HepG2 (cell line): ENCODE measurements at regions not wholly inside any gene's neighbourhood (a gene's known extent, or its start where the extent isn't known, plus 50 kb on each side); places are given as distances from the start of the nearest gene placed in this dataset.

ENCODE experiments used
- BRCA1 ChIP-seq: sonication (generic); formaldehyde crosslinking; IDR thresholded peaks from 2 replicates; pipeline ENCODE4 v1.4.0; 2020; ENCODE audit warnings: missing genetic modification reagents
- CREM ChIP-seq, 2 experiments: sonication (generic) in 1 of 2; formaldehyde crosslinking in 1 of 2; IDR thresholded peaks; 2 replicates each; pipeline versions ENCODE4 v1.4.0 to v1.6.1; 2016 to 2020; ENCODE audit warnings: antibody characterized with exemption in 1 of 2, mild to moderate bottlenecking in 1 of 2, missing genetic modification reagents in 1 of 2
- E2F5 ChIP-seq: sonication (generic); formaldehyde crosslinking; conservative IDR thresholded peaks from 2 replicates; pipeline ENCODE4 v1.4.0; 2020; ENCODE audit warnings: missing genetic modification reagents
- GTF3A ChIP-seq: sonication (generic); formaldehyde crosslinking; conservative IDR thresholded peaks from 2 replicates; pipeline ENCODE4 v1.4.0; 2020; ENCODE audit warnings: mild to moderate bottlenecking, missing genetic modification reagents
- HDAC1 ChIP-seq: sonication (generic); formaldehyde crosslinking; IDR thresholded peaks from 2 replicates; pipeline ENCODE4 v1.5.1; 2020; ENCODE audit warnings: mild to moderate bottlenecking, missing genetic modification reagents
- HNF4A ChIP-seq: sonication (generic); formaldehyde crosslinking; IDR thresholded peaks from 2 replicates; pipeline ENCODE4 v1.4.0; 2020; ENCODE audit warnings: missing genetic modification reagents
- JUN ChIP-seq: sonication (generic); formaldehyde crosslinking; IDR thresholded peaks from 2 replicates; pipeline ENCODE4 v1.4.0; 2020; ENCODE audit warnings: mild to moderate bottlenecking, missing genetic modification reagents
- MXD1 ChIP-seq: sonication (generic); formaldehyde crosslinking; IDR thresholded peaks from 2 replicates; pipeline ENCODE4 v1.4.0; 2020; ENCODE audit warnings: mild to moderate bottlenecking, missing genetic modification reagents
- NAIF1 ChIP-seq: sonication (generic); formaldehyde crosslinking; IDR thresholded peaks from 2 replicates; pipeline ENCODE4 v1.5.0; 2020; ENCODE audit warnings: mild to moderate bottlenecking, missing genetic modification reagents, borderline replicate concordance
- NBN ChIP-seq: fragments of 450-650 bp; conservative IDR thresholded peaks from 2 replicates; pipeline ENCODE4 v1.6.1; 2017
- ONECUT2 ChIP-seq: sonication (generic); formaldehyde crosslinking; IDR thresholded peaks from 2 replicates; pipeline ENCODE4 v1.4.0; 2020; ENCODE audit warnings: missing genetic modification reagents
- PHF5A ChIP-seq: IDR thresholded peaks from one replicate; pipeline ENCODE4 v1.6.1; 2018; ENCODE audit warnings: low read depth, missing genetic modification reagents; ENCODE audit not compliant: unreplicated experiment
- PHF8 ChIP-seq: sonication (generic); formaldehyde crosslinking; IDR thresholded peaks from 2 replicates; pipeline ENCODE4 v1.5.0; 2020; ENCODE audit warnings: missing genetic modification reagents
- RXRA ChIP-seq: sonication (generic); formaldehyde crosslinking; IDR thresholded peaks from 2 replicates; pipeline ENCODE4 v1.5.1; 2020; ENCODE audit warnings: missing genetic modification reagents
- SMAD1 ChIP-seq: sonication (generic); formaldehyde crosslinking; IDR thresholded peaks from 2 replicates; pipeline ENCODE4 v1.4.0; 2020; ENCODE audit warnings: missing genetic modification reagents, low read depth, mild to moderate bottlenecking, borderline replicate concordance
- TCF7L2 ChIP-seq: IDR thresholded peaks from 2 replicates; pipeline ENCODE4 v1.6.1; 2011; ENCODE audit warnings: mild to moderate bottlenecking, low read depth, low read length, moderate library complexity
- ZBTB49 ChIP-seq: sonication (generic); formaldehyde crosslinking; IDR thresholded peaks from 2 replicates; pipeline ENCODE4 v1.4.0; 2020; ENCODE audit warnings: missing genetic modification reagents, borderline replicate concordance
- ZNF224 ChIP-seq: sonication (generic); formaldehyde crosslinking; IDR thresholded peaks from 2 replicates; pipeline ENCODE4 v1.5.0; 2020; ENCODE audit warnings: mild to moderate bottlenecking, missing genetic modification reagents
- ZNF354B ChIP-seq: sonication (generic); formaldehyde crosslinking; IDR thresholded peaks from 2 replicates; pipeline ENCODE4 v1.8.0; 2022; ENCODE audit warnings: mild to moderate bottlenecking, missing genetic modification reagents
- ZSCAN12 ChIP-seq: sonication (generic); formaldehyde crosslinking; IDR thresholded peaks from 2 replicates; pipeline ENCODE4 v1.9.0; 2021; ENCODE audit warnings: mild to moderate bottlenecking, missing genetic modification reagents

GRCh38 chr16:87235810-87236515 lies 81.2 kb downstream of the C16orf95 start (continued):
- no peak for TF ChIP-seq MXD1 (CRISPR knock-in tag)
- no peak for TF ChIP-seq HDAC1 (CRISPR knock-in tag)
- no peak for TF ChIP-seq ZNF224 (CRISPR knock-in tag)
- no peak for TF ChIP-seq ZBTB49
- no peak for TF ChIP-seq JUN (CRISPR knock-in tag)
- no peak for TF ChIP-seq RXRA (CRISPR knock-in tag)
- TF ChIP-seq NBN: no peak
- TF ChIP-seq ZNF354B (CRISPR knock-in tag): no peak
- peak; percentile 5; the same call in 1 of the 2 replicates for TF ChIP-seq HNF4A (CRISPR knock-in tag)
- no peak for TF ChIP-seq PHF5A
- TF ChIP-seq NAIF1 (CRISPR knock-in tag): no peak
- TF ChIP-seq TCF7L2: no peak
- no peak for TF ChIP-seq ONECUT2 (CRISPR knock-in tag)
- TF ChIP-seq CREM (IDR thresholded peaks at IDR 0.05): no peak
- TF ChIP-seq CREM (CRISPR knock-in tag; IDR thresholded peaks at IDR 0.05): no peak
- no peak for TF ChIP-seq GTF3A
- no peak for TF ChIP-seq E2F5 (CRISPR knock-in tag)
- no peak for TF ChIP-seq ZSCAN12 (CRISPR knock-in tag)
- no peak for TF ChIP-seq BRCA1 (CRISPR knock-in tag)
- TF ChIP-seq PHF8 (CRISPR knock-in tag): no peak
- no peak for TF ChIP-seq SMAD1 (CRISPR knock-in tag)
